Rectal smooth muscle tissue (tissue), 1 donor: ENCODE measurements at regions not wholly inside any gene's neighbourhood (a gene's known extent, or its start where the extent isn't known, plus 50 kb on each side); places are given as distances from the start of the nearest gene placed in this dataset.

Source experiments
- H3K27ac ChIP-seq: one replicate; pipeline ENCODE4 v1.7.0; 2013; ENCODE audit warnings: low read depth, low read length, inconsistent platforms
- H3K27me3 ChIP-seq: one replicate; pipeline ENCODE4 v1.7.0; 2013; ENCODE audit warnings: low read length; ENCODE audit not compliant: control insufficient read depth, insufficient read depth
- H3K36me3 ChIP-seq: one replicate; pipeline ENCODE4 v1.7.0; 2013; ENCODE audit warnings: low read length; ENCODE audit not compliant: control insufficient read depth, insufficient read depth
- H3K4me1 ChIP-seq: one replicate; pipeline ENCODE4 v1.7.0; 2013; ENCODE audit warnings: low read length; ENCODE audit not compliant: control insufficient read depth, insufficient read depth
- H3K4me3 ChIP-seq: one replicate; pipeline ENCODE4 v1.7.0; 2013; ENCODE audit warnings: low read length
- H3K9ac ChIP-seq: one replicate; pipeline ENCODE4 v1.7.0; 2013; ENCODE audit warnings: low read length

DNA sequence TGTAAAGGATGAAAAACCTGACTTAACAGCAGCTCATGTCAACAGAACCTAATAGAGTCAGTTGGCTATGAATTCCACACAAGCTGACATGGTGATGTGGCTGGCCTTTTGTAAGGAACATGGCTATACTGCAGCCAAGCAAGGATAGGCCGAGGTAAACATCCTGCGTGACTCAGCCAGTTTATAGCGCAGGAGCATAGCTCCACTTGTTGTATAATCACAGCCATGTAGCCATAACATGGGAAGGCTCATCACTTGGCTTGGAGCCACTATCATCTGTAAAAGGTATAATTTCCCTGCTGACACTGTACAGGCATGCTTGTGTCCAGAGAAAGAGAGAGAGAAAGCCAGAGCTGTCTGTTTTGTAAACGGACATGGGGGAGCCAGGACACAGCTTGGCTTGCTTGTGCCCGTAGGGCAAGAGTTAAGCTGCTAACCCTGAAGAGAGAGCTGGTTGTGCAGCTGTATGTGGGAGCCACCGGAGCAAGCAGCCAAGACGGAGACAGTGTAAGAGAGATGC is 104.4 kb upstream of the PLET1 start:
- no peaks in the 10 kb centered on the region for H3K36me3 ChIP-seq
- peak overlapping the region; percentile 58 for H3K27ac ChIP-seq
- H3K4me1 ChIP-seq = peaks cover 20% of the 10 kb centered on the region
- no peak overlapping the region for H3K9ac ChIP-seq
- H3K4me3 ChIP-seq = no peak overlapping the region
- no peaks in the 10 kb centered on the region for H3K27me3 ChIP-seq

DNA sequence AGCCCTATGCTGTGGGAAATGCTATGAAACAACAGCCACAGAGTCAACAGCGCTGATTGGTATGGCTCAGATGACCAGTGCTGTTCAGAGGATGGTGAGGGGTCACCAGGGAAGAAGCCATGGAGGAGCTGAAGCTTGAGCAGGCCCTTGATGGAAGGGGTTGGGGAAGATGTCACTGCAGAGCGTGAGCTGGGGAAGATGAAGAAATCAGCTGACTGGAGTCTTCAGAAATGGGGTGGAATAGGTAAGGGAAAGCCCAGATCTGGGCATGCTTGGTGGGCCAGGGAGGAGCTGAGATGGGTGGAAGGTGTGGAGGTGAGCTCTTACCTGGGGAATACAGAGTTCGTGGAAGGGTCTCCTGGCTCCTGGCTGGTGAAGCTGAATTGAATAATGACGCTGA is 105.4 kb upstream of the PLET1 start:
- H3K27me3 ChIP-seq = no peaks in the 10 kb centered on the region
- H3K4me1 ChIP-seq = peaks cover 20% of the 10 kb centered on the region
- no peak overlapping the region for H3K9ac ChIP-seq
- no peaks in the 10 kb centered on the region for H3K36me3 ChIP-seq
- no peak overlapping the region for H3K4me3 ChIP-seq
- H3K27ac ChIP-seq = no peak overlapping the region

DNA sequence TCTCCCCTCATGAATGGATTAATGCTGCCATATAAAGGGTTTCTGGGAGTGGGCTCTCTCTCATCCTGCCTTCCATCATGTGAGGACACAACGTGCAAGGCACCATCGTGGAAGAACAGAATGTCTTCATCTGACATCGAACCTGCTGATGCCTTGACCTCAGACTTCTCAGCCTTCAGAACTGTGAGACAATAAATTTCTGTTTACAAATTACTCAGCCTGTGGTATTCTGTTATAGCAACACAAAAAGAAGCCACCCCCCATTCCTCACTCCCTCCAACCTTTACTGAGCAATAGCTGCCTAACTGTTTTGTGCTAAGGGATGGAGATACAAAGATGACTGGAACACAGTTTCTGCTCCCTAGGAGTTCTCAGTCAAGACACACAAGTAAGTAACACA is 106.1 kb upstream of the PLET1 start:
- H3K9ac ChIP-seq = no peak overlapping the region
- H3K4me3 ChIP-seq = no peak overlapping the region
- H3K36me3 ChIP-seq = no peaks in the 10 kb centered on the region
- H3K27me3 ChIP-seq = no peaks in the 10 kb centered on the region
- peaks cover 20% of the 10 kb centered on the region for H3K4me1 ChIP-seq
- no peak overlapping the region for H3K27ac ChIP-seq

DNA sequence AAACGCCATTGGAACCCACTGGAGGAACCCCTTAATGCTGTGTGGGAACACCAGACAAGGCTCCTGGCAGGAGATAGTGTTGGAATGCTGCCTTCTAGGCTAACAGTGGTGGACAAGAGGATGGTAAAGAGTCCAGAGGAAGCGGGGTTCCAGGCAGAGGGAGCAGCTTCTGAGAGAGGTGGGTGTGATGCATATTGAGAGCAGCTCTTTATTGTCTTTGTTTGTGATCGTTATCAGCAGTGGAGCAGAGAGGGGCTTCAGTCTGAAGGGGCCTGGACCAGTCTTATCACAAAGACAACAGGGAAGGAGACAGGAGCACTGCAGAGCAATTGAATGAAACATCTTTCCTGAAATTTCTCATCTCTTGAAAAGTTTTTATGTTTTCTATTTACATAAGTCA is 106.8 kb upstream of the PLET1 start:
- H3K4me1 ChIP-seq = peaks cover 20% of the 10 kb centered on the region
- no peak overlapping the region for H3K4me3 ChIP-seq
- H3K27me3 ChIP-seq = no peaks in the 10 kb centered on the region
- no peak overlapping the region for H3K27ac ChIP-seq
- no peak overlapping the region for H3K9ac ChIP-seq
- no peaks in the 10 kb centered on the region for H3K36me3 ChIP-seq

DNA sequence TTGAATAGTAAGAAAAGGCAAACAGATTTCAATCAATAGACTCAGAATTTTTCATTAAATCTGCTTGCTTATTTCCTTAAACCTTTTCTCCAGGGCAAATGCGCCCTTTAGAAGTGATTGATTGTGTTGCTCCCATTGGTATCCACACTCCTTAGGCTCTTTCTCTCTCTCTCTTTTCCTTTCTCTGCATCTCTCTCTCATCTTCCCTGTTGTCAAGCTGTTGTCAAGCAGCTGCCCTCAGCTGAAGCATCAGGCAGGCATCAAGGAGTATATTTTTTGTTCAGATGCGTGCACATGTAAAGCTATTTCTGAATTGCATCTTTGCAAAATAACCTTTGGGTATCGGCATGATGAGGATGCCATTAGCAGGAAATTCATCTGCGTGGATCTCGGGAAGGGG is 107.2 kb upstream of the PLET1 start:
- no peaks in the 10 kb centered on the region for H3K27me3 ChIP-seq
- H3K4me1 ChIP-seq = peaks cover 20% of the 10 kb centered on the region
- no peak overlapping the region for H3K27ac ChIP-seq
- H3K4me3 ChIP-seq = no peak overlapping the region
- H3K9ac ChIP-seq = no peak overlapping the region
- H3K36me3 ChIP-seq = no peaks in the 10 kb centered on the region

DNA sequence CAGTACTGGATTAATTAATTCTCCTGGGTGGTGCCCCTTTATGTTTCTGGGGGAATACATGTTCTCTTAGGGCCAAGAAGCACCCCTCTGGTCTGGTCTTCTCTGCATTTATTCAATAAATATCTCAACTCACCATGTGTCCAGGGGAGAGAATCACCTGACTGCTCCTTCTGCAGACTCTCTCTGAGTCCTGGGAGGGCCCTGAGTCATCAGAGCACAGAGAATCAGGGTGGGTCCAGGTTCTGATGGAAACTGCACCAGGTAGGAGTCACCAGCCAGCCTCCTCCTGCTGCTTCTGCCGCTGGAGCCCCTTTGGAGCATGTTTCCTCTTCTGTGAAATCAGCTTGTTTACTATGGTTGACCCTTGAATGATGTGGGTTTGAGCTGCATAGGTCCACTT is 107.7 kb upstream of the PLET1 start:
- no peak overlapping the region for H3K27ac ChIP-seq
- no peaks in the 10 kb centered on the region for H3K27me3 ChIP-seq
- peaks cover 20% of the 10 kb centered on the region for H3K4me1 ChIP-seq
- no peak overlapping the region for H3K4me3 ChIP-seq
- no peaks in the 10 kb centered on the region for H3K36me3 ChIP-seq
- no peak overlapping the region for H3K9ac ChIP-seq

DNA sequence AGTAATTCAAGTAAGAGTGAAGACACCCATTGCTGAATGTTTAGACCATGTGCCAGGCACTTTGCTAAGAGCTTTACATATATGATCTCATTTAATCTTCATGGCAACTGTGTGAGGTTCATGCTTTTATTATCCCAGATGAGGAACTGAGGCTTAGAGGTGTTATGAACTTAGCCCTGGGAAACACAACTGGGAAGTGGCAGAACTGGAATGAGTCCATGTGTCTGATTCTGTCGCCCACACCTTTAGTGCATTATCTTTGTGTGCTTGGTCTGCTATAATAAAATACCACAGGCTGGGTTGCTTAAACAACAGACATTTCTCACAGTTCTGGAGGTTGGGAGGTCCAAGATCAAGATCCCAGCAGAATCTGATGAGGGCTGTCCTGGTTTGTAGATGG is 108.7 kb upstream of the PLET1 start:
- Histone ChIP-seq H3K27ac (no peak overlapping the region), H3K9ac (no peak overlapping the region), H3K4me1 (peaks cover 16% of the 10 kb centered on the region), H3K27me3 (no peaks in the 10 kb centered on the region), H3K36me3 (no peaks in the 10 kb centered on the region), H3K4me3 (no peak overlapping the region)

DNA sequence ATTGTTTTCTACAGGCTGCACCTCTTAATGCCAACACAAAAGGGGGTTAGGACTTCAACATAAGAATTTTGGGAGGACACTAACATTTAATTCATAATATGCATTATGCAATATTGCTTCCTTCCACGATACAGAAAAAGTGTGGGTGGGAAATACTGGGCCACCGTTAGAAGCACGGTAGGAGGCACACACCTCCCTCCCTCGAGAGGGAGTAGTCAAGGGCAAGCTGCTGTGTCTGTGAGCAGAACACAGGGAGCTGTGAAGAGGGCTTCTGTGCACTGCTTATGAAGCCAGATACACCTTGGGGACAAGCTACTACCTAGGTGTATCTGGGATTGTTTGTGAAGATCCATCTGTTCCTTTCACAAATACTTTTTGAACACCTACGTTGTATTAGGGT is 109.3 kb upstream of the PLET1 start:
- Histone ChIP-seq H3K27me3 (no peaks in the 10 kb centered on the region), H3K36me3 (no peaks in the 10 kb centered on the region), H3K27ac (no peak overlapping the region), H3K4me3 (no peak overlapping the region), H3K4me1 (peaks cover 10% of the 10 kb centered on the region), H3K9ac (no peak overlapping the region)

DNA sequence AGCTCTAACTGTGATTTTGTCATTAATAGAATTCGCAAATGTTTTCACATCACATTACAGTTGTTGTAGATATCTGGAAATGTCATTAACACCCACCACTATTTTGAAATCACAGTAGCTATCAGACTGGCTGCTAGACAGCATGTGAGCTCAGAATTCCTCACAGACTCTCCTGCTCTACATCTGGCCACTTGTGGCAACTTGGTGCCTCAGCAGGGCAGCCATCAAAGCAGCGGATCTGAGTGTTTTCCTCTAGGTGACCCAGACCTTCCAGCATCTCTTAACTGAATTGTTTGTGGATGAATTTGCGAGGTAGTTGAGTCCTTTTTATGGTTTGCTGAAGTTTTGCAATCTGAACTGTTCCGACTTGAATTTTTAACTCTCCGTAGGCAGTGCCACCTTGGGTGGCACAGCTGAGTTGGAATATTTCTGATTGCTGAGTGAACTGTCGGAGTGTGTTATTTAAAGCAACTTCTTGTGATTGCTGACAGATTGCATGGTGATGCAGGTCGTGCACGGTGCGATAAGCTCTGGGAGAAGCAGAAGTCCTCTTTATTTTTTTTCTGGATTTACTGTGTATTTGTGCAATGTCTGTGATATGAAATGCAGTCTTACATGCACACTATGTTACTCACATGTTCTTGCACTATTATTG is 114.0 kb upstream of the PLET1 start:
- H3K4me3 ChIP-seq = no peak overlapping the region
- H3K36me3 ChIP-seq = no peaks in the 10 kb centered on the region
- H3K9ac ChIP-seq = no peak overlapping the region
- no peaks in the 10 kb centered on the region for H3K4me1 ChIP-seq
- H3K27me3 ChIP-seq = no peaks in the 10 kb centered on the region
- H3K27ac ChIP-seq = no peak overlapping the region

DNA sequence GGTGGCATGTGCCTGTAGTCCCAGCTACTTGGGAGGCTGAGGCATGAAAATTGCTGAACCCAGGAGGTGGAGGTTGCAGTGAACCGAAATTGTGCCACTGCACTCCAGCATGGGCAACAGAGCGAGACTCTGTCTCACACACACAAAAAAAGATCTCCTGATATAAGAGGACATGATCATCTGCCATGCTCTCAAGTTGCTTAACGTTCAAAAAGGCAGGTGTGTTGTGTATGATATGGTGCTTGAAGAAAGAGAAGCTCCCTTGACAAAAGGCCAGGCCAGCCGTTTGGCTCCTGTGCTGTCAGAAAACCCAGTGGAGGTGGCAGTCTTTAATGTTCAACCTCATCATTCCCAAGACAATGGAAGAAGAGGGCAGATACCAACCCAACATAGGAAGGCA is 117.3 kb upstream of the PLET1 start:
- H3K4me1 ChIP-seq = no peaks in the 10 kb centered on the region
- H3K36me3 ChIP-seq = no peaks in the 10 kb centered on the region
- no peaks in the 10 kb centered on the region for H3K27me3 ChIP-seq
- H3K9ac ChIP-seq = no peak overlapping the region
- no peak overlapping the region for H3K27ac ChIP-seq
- no peak overlapping the region for H3K4me3 ChIP-seq

DNA sequence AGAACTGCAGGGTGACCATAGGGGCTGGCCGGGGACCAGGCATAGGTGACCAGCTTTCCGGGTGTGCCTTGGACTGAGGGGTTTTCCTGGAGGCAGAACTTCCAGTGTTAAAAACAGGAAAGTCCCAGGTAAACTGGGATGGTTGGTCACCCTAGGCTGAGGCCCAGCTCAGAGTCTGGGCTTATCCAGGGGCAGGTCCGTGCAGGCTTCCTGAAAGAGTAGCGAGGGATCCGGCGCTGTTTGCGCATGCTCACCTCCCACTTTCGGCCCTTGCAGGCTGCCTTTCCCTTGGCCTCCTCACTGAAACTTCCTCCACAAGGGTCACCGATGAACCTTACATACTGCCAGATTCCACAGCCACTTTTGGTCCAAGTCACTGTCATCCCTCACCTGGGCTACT is 119.8 kb upstream of the PLET1 start:
- Histone ChIP-seq H3K27me3 (no peaks in the 10 kb centered on the region), H3K4me1 (no peaks in the 10 kb centered on the region), H3K4me3 (no peak overlapping the region), H3K9ac (no peak overlapping the region), H3K36me3 (no peaks in the 10 kb centered on the region), H3K27ac (no peak overlapping the region)

DNA sequence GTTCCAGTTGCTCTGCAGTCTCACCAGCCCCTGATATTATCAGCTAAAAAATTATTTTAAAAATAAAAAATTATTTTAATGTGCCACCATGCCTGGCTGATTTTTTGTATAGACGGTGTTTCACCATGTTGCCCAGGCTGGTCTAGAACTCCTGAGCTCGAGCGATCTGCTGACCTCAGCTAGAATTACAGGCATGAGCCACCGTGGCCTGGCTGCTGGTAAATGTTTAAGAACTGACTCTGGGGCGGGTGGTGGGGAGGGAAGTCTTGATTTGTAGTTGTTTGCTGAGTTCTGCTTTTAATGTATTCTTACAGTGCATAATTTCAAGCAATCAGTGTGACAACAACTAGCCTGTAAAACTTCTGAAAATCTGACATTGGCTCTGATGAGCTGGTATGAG is 120.9 kb upstream of the PLET1 start:
- Histone ChIP-seq H3K36me3 (no peaks in the 10 kb centered on the region), H3K4me3 (no peak overlapping the region), H3K27me3 (no peaks in the 10 kb centered on the region), H3K4me1 (no peaks in the 10 kb centered on the region), H3K9ac (no peak overlapping the region), H3K27ac (no peak overlapping the region)

DNA sequence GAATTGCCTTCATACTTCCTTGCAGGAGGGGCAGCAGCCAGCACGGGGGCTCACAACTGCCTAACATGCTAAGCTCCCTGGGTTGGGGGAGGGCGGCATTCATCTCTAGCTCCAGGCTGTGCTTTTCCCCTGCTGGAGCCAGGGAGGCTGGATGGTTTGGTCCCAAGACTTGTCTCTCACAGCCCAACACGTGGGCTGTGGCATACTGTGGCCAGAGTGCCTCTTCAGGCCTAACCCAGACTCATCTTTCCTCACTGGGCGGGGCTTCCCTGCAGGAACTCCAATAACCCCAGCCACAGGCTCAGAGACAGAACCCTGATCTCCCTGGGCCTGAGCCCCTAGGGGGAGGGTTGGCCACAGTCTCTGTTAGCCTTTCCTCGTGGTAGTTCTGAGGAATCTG is 121.9 kb upstream of the PLET1 start:
- H3K4me1 ChIP-seq = no peaks in the 10 kb centered on the region
- H3K27me3 ChIP-seq = no peaks in the 10 kb centered on the region
- no peaks in the 10 kb centered on the region for H3K36me3 ChIP-seq
- H3K4me3 ChIP-seq = no peak overlapping the region
- no peak overlapping the region for H3K27ac ChIP-seq
- no peak overlapping the region for H3K9ac ChIP-seq
